DOHH2 (cell line): ENCODE measurements at regions not wholly inside any gene's neighbourhood (a gene's known extent, or its start where the extent isn't known, plus 50 kb on each side); places are given as distances from the start of the nearest gene placed in this dataset.

Experiments
- EZH2phosphoT487 ChIP-seq: fragments of 200-600 bp; sonication (generic); IDR thresholded peaks from 2 replicates; pipeline ENCODE4 v1.6.1; 2017; ENCODE audit warnings: borderline replicate concordance, mild to moderate bottlenecking, antibody characterized with exemption, low read length, moderate library complexity, mixed read lengths
- TF ChIP-seq, protein P1 (sequence below): fragments of 200-600 bp; sonication (generic); IDR thresholded peaks from one replicate; pipeline ENCODE4 v1.5.1; 2014; ENCODE audit warnings: antibody characterized with exemption, mild to moderate bottlenecking, low read depth, low read length; ENCODE audit not compliant: poor library complexity, severe bottlenecking

GRCh38 chr17:27977751-27978688 is 64.5 kb upstream of the NLK start:
- TF ChIP-seq, protein P1, sequence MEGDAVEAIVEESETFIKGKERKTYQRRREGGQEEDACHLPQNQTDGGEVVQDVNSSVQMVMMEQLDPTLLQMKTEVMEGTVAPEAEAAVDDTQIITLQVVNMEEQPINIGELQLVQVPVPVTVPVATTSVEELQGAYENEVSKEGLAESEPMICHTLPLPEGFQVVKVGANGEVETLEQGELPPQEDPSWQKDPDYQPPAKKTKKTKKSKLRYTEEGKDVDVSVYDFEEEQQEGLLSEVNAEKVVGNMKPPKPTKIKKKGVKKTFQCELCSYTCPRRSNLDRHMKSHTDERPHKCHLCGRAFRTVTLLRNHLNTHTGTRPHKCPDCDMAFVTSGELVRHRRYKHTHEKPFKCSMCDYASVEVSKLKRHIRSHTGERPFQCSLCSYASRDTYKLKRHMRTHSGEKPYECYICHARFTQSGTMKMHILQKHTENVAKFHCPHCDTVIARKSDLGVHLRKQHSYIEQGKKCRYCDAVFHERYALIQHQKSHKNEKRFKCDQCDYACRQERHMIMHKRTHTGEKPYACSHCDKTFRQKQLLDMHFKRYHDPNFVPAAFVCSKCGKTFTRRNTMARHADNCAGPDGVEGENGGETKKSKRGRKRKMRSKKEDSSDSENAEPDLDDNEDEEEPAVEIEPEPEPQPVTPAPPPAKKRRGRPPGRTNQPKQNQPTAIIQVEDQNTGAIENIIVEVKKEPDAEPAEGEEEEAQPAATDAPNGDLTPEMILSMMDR = no peak
- TF ChIP-seq EZH2phosphoT487 = no peak
